Fibroblast of skin of scalp (primary cell): ENCODE measurements at regions not wholly inside any gene's neighbourhood (a gene's known extent, or its start where the extent isn't known, plus 50 kb on each side); places are given as distances from the start of the nearest gene placed in this dataset.
"Not testable (repeated sequence)": the region's sequence is repeated elsewhere in the genome, so short reads cannot be mapped to it uniquely, and the experiment has no call there.

Source experiments
- DNase-seq: peaks from one replicate; pipeline ENCODE4 v3.0.0-alpha.2; 2013

DNA sequence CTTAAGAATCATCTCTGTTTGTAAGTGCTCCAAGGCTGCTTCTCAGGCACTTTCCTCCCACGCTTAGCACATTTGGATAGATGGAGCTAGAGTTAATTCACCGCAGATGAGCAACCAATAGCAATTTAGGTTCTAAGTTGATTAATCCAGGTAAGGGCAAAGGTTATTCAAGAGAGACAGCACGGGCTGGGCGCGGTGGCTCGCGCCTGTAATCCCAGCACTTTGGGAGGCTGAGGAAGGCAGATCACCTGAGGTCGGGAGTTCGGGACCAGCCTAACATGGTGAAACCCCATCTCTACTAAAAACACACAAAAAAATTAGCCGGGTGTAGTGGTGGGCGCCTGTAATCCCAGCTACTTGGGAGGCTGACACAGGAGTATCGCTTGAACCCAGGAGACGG, 54.5 kb upstream of the UNC13C start:
- not testable (repeated sequence) for DNase-seq

DNA sequence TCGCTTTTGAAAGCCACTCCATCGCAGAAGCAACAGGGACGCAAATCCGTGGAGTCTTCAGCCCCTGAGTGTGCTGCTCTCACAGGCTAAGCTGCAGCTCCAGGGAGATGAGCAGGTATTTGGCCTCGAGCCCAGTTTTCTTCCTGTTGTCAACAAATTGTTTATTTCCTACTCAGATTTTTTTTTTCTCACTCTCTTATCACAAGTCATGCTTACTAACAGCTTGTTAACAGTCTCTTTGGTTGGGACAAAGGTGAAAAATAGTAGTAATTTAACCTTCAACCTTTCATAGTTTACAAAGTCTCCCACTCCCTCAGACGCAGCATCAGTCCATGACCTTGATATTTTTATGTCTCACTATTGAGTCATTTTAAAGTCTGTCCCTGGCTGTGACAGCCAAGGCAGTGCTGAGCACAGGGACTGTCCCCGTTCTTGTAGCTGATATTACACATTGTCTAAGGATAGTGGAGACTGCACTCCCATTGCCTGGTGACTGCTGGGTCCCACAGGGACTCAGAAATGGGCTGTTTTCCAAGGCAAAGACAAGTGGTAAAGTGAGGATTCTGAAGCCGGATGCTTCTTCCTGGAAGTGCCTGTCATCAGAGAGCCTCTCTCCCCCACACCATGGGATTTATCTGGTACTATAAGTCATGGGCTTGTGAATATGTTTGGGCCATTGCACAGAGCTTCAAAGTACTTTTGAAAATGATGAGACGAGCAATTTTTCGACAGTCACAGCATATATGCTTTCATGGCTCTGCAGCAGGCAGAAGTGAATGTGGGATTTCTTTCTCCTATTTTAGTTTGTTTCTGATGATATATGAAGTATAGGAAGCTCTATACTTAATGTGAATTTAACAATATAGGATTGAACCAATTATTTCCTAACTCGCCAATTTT, 59.8 kb upstream of the UNC13C start:
- no peak for DNase-seq

DNA sequence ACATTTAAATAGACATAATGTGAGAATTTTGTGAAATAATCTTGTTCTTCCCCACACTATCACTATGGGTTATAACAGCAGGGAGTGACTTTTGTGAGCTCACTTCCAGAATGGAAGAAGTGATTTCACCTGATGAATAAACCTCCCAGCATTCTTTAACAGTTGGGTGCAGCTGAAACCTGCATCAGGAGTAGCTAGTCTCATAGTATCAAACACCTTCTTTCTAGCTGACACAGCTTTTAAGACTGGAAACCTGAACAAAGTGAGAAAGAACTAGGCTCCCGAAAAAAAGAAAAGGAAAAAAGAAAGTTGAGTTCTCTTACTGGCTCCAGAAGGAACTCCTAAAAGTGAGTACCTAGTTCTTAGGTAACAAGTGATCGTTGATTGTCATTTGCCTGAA, 61.1 kb upstream of the UNC13C start:
- no peak for DNase-seq

DNA sequence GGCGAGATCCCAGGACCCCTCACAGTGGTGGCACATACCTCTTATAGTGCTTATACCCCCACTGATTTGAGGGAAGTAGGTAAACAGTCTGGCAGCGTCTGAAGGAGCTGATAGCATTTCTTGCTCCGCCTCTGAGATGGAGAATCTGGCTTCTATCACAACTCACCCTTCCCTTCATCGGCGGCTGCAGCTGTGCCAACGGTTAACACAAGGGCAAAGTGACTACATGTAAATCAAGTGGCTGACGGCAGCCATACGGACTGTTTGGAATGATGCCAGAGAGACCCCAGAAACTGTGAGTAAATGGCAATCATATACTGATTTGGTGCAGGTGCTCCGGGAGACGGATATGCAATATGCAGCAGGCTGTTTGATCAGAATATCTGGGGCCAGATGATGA, 66.8 kb upstream of the UNC13C start:
- no peak for DNase-seq

DNA sequence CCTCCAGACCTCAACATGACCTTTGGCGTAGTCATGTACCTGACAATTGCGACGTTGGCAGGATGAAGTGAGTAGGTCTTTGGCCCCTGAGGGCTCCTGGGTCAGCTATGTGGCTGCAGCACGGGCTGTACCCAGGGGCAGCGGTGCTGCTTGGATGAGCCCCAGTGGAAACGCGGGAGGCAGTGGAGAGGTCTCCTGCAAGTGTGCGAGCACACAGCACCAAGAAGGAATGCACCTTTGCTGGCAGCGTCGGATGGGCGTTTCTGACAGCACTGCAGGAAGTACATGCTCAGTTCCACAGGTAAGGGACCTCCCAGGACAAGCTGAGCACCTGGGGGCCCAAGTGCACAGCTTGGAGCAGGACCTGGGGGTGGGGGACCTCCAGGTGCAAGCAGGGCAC, 67.4 kb upstream of the UNC13C start:
- DNase-seq: no peak

DNA sequence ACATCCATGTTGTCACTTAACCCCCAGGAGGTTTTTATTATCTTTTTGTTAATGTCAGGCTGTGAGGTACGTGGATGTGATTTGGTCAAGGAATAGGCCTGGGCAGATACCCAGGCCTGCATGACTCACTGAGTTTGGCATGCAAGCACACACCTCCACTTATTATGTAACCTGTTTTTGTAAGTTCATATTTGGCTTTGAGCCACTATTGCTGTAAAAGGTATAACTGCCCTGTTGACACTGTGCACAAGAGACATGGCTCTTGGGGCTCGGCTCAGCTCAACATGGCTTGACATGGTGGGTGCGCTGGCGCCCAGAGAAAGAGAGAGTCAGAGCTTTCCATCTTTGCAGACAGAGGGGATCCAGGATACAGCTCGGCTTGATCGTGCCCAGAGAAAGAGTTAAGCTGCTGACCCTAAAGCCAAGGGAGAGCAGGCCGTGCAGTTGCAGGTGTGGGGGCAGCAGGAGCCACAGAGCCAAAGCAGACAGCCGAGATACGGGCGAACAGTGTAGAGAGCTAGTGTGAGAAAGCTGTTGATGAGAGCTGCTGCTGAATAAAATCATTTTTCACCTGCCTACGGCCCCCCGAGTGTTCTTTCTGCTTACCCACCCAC, 67.9 kb upstream of the UNC13C start:
- DNase-seq: no peak

DNA sequence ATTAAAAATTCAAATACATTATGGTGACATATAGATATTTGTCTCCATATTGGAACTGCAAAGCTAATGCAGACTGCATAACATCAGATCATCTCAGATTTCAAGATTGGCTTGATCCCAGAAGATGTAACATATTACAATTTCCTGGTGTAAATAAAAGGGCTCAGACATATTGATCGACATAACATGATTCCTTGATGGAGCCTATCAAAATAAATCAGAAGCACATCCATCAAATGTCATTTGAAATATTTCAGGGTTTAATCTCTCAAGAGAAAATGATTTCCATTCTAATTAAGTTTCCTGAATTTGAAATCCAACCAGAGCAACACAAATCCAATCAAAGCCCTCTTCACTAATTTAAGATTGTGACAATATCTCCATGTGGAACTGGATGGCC, 75.1 kb upstream of the UNC13C start:
- no peak for DNase-seq

DNA sequence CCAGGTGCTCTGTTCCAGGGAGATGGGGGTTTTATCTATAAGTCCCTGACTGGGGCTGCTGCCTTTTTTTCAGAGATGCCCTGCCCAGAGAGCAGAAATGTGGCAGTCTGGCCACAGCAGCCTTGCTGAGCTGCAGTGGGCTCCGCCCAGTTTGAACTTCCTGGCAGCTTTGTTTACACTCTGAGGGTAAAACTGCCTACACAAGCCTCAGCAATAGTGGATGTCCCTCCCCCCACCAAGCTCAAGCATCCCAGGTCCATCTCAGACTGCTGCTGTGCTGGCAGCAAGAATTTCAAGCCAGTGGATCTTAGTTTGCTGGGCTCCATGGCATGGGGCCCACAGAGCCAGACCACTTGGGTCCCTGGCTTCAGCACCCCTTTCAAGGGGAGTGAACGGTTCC, 84.8 kb upstream of the UNC13C start:
- DNase-seq: not testable (repeated sequence)

DNA sequence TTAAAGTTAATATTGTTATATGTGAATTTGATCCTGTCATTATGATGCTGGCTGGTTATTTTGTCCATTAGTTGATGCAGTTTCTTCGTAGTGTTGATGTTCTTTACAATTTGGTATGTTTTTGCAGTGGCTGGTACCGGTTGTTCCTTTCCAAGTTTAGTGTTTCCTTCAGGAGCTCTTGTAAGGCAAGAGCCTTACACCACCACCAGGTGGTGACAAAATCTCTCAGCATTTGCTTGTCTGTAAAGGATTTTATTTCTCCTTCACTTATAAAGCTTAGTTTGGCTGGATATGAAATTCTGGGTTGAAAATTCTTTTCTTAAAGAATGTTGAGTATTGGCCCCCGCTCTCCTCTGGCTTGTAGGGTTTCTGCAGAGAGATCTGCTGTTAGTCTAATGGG, 86.4 kb upstream of the UNC13C start:
- not testable (repeated sequence) for DNase-seq

DNA sequence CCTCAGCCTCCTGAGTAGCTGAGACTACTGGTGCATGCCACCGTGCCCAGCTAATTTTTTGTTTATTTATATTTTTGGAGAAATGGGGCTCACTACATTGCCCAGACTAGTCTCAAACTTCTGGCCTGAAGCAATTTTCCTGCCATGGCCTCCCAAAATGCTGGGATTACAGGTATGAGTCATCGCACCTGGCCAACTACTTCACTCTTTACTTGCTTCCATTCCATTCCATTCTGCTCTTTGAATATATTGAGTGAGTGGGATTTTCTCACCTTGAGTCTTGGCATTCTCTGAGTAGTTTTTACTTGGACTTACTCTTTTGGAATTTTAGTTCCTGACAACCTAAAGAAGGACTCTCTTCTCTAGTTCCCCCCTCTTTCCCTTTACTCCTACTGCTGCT, 93.8 kb upstream of the UNC13C start:
- no peak for DNase-seq

DNA sequence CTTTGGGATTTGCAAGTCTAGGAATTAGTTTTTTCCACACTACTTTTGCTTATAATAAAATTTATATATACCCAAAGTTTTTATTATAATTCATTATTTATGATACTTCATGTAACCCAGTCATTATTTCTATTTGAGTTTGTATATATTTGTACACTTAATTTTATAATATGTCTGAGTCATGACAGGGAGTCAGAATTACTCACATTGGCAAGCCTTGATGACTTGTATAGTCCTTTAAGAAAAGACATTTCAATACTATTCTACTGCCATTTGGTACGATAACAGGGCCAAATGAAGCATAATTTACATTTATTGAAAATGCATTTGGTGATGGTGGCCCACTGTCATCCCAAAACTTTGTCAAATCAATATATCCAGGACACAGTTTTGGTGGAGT, 95.9 kb upstream of the UNC13C start:
- no peak for DNase-seq

DNA sequence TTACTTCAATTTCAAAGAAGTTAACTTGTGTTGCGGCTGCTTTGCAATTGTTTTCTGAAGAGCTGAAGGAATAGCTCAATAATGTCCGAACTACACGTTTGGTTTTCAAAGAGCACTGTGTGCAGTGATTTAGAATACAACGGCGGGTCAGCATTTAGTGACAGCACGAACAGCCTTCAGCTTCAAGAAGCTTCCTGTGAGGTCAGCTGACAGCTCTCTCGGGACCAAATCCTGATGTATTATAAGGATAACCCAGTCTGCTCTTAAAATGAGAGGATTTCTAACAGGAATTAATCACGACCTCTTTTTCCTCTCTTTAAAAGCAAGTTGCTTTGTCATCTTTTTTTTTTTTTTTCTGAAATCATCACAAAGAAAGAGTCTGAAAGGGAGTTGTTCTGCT, 97.9 kb upstream of the UNC13C start:
- DNase-seq: no peak

DNA sequence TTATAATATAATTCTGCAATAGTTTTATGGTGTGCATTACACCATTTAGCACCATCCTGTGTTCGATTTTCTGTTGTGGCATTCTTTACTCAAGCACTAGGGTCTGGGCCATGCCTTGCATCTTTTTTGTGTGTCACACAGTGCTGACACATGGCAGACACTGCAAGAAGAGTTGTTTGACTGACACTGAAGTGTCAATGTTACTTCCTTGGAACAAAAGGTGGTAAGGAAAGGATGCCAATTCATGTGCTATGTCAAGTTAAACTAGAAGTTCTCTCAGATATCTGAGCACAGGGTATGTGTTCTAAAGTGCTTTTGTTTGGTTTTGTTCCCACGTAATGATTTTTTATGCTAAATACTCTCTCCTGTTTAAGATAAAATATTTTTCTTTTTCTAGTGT, 102.5 kb upstream of the UNC13C start:
- no peak for DNase-seq

DNA sequence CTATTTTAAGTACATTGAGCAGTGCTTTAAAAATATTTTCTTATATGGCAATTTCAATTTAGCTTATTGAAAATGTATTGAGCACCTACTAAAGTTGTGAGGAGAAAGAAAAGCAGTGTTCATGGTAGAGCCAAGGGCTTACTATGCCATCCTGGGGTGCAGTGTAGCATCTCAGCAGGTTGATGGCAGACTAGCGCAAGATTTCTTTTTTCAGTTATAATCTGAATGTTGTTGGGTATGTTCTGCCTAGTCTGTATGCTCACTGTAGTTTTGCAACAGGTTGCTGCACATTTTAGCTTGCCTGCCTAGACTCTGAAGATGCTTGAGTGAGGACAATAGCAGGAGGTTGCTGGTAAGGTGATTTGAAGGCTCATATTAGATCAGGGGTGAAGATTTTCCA, 103.1 kb upstream of the UNC13C start:
- no peak for DNase-seq

DNA sequence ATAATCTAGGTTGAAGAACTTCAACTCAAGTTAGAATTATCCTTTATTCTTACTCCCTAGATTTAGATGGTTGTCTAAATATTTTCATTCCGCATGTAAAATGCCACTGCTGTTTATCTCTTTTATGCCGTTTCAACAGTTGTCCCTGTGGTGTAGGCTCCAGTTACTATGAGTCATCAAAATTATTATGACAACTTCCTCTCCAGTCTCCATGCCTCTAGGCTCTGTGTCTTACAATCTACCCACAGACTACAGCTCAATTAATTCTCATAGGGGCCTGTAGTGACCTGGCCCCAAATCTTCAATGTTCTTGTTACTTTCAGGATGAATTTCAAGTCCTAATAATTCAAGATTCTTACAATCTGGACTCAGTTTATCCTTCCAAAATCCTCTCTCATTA, 105.8 kb upstream of the UNC13C start:
- DNase-seq: no peak

DNA sequence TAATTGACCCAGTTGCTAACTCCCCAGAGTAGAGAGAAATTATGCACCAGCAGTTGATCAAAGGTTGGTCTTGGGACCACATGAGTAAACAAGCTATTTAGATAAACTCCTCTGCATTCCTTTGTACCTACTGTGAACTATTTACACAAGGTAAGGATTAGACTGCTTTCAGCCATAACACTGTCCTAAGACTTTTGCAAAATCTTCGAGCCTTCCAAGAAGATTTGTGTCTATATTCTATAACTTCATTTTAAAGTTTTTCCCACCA, 108.5 kb upstream of the UNC13C start:
- no peak for DNase-seq

DNA sequence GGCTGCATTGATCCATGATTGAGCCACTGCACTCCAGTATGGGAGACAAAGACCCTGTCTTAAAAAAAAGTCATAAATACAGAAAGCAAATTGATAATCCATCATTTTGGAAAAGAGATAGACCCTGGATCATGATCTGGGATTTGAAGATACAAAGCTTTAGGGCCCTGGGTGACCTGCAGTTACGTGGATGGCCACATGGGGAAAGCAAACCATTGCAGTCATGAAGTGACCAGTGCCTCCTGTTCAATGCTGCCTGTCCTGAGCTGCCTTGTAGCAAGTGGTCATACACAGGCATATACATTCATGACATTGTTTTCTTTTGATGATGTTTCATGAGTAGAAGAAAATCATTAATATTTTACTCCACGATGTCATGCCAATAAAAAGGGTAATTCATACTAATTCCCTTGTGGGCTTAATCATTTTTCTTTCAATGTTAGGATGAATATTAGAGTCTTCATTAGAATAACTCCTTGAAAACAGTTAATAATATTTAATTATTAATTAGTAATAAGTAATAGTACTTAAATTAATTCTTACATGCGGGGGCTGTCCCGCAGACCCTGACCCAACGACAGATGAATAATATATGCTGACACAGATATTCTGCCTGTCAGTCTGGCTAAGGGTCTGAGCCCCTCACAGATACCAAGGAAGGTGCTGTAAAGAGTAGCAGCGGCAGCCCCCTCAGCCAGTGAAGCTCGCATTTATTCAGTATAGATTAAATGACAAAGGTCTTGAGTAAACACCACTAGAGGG, 109.0 kb upstream of the UNC13C start:
- DNase-seq: no peak

DNA sequence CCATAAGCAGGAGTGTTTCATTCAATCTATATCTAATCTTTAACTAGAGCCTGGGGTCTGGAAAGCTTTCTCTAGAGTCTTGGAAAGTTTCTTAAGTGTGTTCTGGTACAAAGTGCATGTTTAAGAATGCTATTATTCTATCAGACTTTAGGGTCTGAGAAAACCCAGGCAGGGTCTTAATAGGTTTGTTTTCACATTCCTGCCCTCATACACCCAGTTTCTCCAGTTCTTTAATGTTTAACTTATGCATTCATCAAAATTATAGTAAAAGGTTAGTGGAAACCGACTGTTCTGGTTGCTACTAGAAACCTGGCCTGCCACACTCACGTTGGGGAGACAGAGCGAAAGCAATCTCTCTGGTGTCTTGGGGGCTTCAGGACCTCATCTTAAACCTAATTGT, 102.9 kb upstream of the WDR72 start:
- no peak for DNase-seq

DNA sequence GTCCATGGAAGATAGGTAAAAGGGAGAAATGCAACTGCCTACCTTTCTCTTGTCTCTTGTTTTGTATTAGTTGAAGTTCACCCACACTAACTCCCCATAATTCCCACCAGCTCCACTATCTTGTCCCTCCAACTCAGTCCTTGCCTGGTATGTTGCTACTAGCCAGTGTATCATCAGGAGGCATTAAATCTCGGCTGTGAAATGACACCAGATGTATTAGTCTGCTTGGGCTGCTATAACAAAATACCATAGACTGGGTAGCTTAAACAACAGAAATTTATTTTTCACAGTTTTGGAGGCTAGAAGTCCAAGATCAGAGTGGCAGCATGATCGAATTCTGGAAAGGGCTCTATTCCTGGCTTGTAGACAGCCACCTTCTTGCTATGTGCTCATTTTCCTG, 102.3 kb upstream of the WDR72 start:
- DNase-seq: no peak

DNA sequence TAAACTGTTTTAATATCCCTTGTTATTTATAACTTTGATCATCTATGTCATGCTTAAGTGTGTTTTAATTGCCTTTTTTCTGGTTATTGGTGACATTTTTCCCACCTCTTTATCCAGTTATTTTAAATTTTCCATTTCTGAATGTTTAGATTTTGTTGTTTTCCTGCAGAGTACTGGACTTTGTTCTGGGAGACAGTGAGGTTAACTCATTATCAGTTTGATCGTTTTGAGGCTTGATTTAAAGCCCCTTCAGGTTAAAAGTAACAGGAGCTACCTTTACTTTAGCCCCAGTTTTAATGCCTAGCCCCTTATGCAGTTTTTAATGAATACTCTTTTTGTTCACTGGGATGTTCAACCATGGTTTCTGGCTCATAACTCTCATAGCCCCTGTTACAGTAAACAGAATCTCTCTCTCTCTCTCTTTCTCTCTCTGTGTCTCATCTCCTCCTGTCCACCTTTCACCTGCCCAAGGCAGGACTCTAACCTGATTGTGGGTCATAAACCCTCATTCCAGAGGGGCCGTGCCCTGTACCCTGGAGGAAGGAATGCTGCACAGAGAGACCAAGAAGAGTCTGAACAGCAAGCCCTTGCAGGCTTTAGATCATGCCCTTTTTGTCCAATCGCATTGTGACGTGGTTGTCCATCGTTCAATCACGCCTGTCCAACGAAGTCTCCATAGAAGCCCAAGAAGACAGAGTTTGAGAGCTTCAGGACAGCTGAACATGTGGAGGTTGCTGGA, 91.8 kb upstream of the WDR72 start:
- DNase-seq: no peak

DNA sequence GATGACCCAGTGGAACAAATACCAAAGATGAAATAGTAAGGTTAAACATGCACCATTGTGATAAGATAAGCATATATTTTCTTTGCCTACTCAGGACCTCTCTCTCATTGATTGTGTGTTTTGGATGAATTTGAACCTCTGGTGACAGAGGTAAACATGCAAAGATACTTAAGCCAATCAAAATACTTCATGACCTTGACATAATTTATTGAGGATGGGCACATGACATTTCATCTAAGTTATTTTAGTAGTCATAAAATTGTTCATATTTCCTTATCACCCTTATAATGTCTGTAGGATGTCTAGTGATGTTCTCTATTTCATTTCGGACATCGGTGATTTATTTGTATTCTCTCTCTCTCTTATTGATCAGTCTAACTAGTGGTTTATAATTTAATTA, 88.3 kb upstream of the WDR72 start:
- DNase-seq: no peak

DNA sequence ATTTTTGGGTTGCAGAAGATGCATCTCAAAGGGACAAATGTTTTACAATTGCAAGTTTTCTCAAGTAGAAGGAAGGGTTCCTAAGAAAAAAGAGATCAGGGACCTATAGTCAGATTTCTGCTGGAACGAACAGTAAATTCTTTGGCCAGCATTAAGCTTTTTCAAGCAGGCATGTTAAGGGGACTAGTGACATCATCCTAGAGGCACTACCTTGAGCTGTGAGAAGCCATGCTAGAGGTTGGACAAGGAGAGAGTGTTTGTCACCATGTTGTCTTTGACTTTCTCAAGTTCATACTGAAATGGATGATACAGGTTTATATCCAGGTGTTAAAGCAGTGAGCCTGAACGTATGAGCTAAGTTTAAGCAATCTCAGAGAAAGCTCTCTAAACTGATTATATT, 85.2 kb upstream of the WDR72 start:
- no peak for DNase-seq

DNA sequence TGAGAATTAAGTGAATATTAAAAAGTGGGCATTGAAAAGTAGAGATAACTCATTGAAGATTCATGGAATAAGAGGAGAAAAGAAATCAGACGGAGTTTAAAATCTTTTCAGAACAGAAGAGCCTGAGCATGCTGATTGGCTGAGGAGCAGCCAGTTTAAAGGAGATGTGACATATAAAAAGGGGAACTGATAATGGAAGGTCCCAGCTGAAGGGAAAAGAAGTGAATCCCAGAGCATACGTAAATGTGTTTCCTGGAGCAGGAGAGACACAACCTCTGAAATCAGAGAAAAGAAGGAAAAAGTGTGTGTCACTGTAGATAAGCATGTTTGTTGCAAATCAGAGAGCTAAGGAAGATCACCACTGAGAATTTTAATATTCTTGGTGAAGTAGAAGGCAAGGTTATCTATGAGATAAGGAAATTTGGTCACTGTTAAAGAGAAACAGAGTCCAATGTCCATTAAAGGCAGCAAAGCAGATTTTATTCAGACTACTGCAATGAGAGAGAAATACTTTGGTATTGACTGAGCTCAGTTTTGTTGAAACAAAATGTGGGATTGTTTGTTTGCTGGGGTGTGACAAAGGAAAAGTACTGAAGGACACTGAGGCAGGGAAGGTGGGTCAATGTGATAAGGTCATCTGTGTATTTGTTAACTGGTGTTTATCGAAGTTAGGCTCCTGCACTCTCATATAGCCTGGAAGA, 84.6 kb upstream of the WDR72 start:
- DNase-seq: no peak
